Left ventricle myocardium superior (tissue), 1 donor: ENCODE measurements at regions not wholly inside any gene's neighbourhood (a gene's known extent, or its start where the extent isn't known, plus 50 kb on each side); places are given as distances from the start of the nearest gene placed in this dataset.

ENCODE experiments used
- ATAC-seq: fragments of 200-7000 bp; cut with Tn5 transposase; one replicate; pipeline ENCODE4 v1.9.1; 2020; ENCODE audit warnings: mild to moderate bottlenecking, moderate library complexity
- DNase-seq: peaks from one replicate; pipeline ENCODE4 v3.0.0-alpha.2; 2020
- intact Hi-C: fragments of 100-400 bp; cut with micrococcal nuclease; formaldehyde crosslinking; loops from one replicate; pipeline ENCODE4 v1.11.0; 2022
- donor health status: DM: no; HTN: yes; CAD: no; lungs with severe emphysema.

DNA sequence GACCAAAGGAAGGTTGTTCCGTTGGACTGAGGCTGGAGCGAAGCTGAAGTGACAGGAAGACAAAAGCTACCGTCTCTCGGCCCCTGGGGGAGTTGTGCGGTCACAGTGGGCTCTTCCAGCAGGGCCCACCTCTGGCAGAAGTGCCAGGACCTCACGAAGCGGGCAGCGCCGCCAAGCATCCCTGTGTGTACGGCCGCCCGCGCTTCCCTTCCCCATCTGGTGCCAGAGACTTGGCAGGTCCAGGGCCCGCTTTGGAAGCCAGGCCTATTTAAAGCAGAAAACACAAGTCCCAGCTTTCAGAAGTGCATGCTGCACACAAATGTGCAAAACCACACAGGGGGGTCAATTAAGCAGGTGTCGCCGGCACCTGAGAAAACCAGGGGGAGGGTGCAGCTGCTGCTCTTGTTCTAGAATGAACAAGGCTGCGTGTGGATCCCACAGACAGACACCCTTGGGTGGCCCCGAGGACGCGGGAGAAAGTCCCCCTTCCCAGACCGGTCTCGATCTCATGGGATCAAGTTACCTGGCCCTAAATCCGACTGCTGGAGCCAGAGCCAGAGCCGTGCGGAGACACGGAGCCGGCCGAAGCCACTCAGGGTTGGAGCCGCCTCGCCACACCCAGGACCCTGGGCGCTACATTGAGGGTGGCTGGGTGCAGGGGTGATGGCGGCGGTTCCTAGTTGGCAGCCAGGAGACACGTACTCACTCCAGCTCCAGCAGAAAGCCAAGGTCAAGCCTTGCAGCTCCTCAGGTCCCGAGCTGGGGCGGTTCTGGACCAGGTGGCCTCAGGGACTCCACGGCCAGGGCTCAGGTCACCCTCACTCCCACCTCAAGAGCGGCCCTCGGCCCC lies 51.8 kb upstream of the PPP2R2D start:
- DNase-seq, result no peak
- ATAC-seq, result no peak
- intact Hi-C loops, result no loop called here

GRCh38 chr10:131849591-131850382 lies 51.0 kb upstream of the PPP2R2D start:
- intact Hi-C loops, result no loop called here
- ATAC-seq, result no peak
- DNase-seq, result no peak

- no peak for DNase-seq
- no peak for ATAC-seq
- intact Hi-C loops, result no loop called here
Observed at GRCh38 chr10:131850383-131850870, 50.4 kb upstream of the PPP2R2D start.
